ENCODE measurements at regions not wholly inside any gene's neighbourhood (a gene's known extent, or its start where the extent isn't known, plus 50 kb on each side); places are given as distances from the start of the nearest gene placed in this dataset.

GRCh38 chr20:1792274-1792673 is 102.9 kb upstream of the SIRPA start:
- no peak for TF ChIP-seq CTCF (conservative IDR thresholded peaks at IDR 0.05; ENCODE audit: low read depth, low read length)
- no peak for TF ChIP-seq SMC3 (IDR thresholded peaks at IDR 0.05; ENCODE audit: low read depth, low read length)
- TF ChIP-seq USF2 (IDR thresholded peaks at IDR 0.05; ENCODE audit: low read depth, low read length): no peak
- TF ChIP-seq ELK1 (IDR thresholded peaks at IDR 0.05; ENCODE audit: borderline replicate concordance, low read depth, low read length): no peak
- TF ChIP-seq POLR2A (IDR thresholded peaks at IDR 0.05; ENCODE audit: low read depth, low read length): no peak
- no peak for TF ChIP-seq CEBPB (IDR thresholded peaks at IDR 0.05; ENCODE audit: low read depth, low read length)
- no peak for TF ChIP-seq CHD1 (IDR thresholded peaks at IDR 0.05; ENCODE audit: low read depth, low read length)
- no peak for TF ChIP-seq RAD21 (IDR thresholded peaks at IDR 0.05; ENCODE audit: low read length)

Measured in IMR-90 (cell line).